ENCODE measurements at regions not wholly inside any gene's neighbourhood (a gene's known extent, or its start where the extent isn't known, plus 50 kb on each side); places are given as distances from the start of the nearest gene placed in this dataset.

DNA sequence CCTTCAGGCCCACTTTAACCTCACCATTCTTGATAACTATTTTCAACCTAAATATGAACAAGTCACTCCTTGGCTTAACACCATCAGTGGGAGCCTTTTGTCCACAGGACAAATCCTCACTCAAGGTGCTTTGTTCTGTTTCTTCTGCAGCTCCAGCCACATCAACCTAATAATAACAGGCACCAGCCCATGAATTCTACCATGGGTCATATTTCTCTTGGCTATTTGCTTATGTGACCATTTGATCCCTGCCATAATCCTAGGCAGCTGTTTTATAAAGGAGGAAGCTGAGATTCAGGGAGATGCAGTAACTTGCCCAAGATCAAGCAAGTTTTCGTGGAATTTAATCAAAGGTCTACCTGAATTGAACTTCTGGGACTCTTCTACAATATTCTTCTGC, 561.3 kb downstream of the DHX35 start:
- no peak for DNase-seq

DNA sequence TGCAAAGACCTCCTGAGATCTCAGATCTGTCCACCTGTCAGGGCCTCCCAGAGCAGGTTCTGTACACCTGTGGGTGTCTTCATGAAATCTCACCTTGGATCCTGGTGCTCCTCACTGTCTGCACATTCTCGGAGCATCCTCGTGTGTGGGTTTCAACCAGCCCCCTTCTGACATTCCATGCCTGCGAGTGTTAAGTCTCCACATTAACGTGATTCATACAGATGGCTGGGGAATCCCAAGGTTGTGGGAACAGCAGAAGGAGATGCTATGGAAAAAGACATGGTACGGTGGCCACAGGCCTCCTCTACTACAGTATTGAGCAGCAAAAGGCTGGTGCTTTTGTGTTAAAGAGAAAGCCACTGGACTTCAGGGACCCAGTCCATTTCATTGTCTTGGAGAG, 556.5 kb downstream of the DHX35 start:
- DNase-seq: no peak

DNA sequence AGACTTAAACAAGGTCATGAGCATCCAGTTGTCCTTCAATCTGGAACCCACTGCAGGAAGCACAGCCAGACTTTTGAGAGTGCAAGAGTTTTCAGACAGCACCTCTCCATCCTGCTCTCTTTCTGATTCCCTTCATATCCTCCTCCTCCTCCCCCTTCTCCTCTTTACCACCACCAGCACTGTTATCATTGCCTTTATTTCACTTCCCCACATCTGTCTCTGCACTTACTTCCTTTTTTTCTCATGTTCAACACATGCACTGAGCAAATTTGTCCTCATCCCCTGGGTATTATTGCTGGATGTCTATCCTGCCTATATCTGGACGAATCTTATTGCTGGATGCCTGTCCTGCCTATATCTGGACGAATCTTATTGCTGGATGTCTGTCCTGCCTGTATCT, 554.8 kb downstream of the DHX35 start:
- DNase-seq: no peak

DNA sequence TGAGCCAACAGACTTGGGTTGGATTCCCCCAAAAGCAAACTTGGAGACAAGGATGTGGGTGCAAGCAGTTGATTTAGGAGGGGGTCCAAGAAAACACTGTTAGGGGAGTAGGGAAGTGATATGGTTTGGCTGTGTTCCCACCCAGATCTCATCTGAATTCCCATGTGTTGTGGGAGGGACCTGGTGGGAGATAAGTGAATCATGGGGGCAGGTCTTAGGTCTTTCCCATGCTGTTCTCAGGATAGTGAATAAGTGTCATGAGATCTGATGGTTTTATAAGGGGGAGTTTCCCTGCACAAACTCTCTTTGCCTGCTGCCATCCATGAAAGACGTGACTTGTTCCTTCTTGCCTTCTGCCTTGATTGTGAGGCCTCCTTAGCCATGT, 542.6 kb downstream of the DHX35 start:
- DNase-seq: no peak

DNA sequence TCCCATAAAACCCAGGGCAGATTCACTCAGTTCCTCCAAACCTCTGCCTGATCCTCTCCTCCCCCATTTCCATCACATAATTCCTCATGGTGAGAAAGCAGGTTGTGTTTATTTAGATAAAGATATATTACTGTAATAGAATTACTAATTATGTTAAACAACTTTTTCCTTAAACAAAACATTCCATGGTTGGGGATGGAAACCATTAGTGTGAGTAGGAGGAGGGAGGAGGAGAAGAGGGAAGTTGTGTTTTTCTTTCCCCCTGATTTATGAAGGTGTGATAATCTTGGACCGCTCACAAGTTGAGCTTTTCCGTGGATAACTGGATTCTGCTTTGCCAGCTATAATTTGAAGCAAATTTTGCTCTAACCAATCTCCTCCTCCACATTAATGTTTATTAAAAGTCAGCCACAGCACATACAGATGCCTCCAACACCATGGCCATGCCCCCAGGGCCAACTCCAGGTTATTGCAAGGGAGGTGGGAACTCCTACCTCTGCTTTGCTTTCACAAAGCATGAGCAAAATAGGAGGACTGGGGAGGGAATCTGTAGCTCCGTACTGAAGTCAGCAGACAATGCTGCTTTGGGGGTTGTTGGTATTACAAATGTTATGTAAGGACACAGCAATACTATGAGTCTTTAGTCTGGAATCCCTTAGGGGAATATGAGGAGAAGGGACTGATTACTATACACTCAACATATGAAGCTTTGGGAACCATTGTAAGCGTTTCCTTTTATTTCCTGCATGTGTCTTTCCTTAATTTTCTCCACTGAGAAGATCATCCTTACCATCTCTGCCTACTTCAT, 542.0 kb downstream of the DHX35 start:
- DNase-seq: no peak

DNA sequence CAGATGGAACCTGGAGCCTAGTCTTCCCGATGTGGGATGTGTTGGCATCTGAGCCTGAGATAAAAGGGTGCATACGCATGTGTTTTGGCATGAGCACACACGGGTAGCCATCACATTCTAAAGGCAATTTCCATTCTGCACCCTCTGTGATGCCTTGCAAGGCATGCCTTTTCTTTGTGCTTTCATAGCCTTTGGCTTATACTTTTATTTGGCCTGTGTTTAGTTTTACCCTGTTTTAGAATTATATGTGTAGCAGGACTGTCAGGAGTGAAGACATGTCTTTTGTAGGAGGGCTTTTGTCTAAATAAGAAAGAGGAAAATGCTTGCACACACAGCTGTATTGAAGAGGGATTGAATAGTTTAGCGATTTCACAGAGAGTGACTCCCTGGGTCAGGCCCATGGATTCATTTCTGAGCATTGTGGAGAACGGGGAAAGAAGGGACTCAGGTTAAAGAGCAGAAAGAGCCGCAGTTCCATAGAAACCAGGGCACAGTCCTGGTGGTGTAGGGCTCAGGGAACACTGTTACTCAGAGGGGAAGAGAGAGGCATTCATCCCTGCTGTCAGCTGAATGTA, 530.2 kb downstream of the DHX35 start:
- DNase-seq: no peak

DNA sequence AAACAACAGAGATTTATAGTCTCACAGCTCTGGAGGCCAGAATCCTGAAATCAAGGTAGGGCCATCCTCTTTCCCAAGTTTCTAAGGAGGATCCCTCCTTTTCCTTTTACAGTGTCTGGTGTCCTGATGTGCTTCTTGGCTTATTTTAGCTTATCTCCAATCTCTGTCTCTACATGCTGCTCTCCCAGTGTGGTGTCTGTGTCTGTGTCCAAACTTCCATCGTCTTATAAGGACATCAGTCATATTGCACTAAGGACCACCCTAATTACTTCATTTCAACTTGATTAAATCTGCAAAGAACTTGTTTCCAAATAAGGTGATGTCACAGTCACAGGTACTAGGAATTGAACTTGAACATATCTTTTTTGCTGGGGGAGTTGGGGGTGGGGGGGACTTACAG, 529.6 kb downstream of the DHX35 start:
- no peak for DNase-seq

DNA sequence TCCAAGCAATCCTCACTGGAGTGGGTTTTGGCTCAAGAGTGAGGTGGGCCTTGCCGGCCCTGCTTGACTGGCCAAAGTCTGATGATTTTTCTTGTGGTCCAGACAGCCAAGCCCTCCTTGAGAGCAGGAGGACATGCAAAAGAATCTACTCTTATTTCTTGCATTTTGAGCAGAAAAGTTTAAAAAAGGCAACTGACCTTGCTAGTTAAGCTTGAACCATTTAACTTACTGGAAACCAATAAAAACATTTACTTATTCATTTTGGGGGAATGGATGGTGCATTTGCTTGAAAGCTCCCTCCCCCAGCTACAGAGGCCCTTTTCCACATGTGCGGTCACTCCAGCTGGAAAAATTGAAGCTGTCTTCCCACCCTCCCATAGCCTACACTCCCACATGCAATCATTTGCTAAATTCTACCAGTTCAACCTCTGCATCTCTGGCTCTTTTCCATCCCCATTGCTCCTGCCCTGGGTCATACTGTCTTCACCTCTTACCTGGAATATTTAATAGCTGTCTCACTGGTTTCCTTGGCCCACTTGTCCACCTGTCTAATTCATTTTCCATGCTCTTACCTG, 527.9 kb downstream of the DHX35 start:
- no peak for DNase-seq

DNA sequence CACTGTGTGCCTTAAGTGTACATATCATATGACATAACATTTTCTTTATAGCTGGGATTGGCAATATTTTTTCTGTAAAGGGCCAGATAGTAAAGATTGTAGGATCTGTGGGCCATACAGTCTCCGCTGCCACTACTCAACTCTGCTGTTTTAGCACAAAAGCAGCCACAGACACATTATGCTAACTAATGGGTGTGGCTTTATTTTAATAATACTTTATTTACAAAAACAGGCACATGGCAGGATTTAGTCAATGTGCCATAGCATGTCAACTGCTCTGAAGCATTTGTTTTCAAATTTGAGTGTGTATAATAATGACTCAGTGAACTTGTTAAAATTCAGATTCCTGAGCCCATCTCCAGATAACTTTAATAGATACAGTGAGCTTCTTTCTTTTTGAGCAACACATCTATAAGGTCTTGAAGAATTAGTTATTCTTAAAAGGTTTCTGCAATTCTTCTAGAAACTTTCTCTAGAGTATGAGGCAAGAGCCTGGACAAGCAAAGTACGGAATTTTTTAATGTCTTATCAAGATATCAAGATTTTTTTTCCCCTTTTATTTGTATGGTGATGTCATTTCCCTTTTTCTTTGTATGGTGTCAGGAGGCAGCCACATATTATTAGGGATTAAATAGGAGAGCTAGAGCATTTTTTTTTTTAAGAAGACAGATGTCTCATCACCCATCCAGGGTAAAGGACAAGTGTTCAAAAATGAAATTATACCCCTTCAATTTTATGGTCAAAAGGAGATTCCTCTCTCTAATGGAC, 518.3 kb downstream of the DHX35 start:
- DNase-seq: no peak

DNA sequence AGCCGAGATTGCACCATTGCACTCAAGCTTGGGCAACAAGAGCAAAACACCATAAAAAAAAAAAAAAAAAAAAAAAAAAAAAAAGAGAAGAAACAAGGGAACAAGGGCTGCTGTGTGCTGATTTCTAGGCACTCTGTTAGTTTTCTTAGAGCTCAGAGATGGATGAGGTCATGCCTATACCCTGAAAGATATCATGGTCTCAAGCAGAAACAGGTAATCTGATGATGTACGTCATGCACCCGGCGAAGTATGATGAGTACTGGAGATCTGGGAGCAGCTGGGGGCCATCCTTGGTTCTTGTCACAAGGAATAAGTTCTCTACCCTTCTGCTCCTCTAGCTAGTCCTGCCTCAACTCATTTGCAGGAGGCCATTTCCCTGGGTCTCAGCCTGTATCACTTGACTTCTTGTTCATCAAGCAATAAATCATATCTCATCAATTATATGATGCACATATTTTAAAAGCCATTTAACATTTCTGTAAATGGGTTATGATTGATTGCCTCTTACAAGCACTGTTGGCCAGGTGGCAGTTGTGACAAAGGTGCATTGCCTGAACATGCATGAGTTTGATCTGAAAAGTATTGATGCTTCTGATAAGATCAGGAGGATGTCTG, 517.2 kb downstream of the DHX35 start:
- no peak for DNase-seq

DNA sequence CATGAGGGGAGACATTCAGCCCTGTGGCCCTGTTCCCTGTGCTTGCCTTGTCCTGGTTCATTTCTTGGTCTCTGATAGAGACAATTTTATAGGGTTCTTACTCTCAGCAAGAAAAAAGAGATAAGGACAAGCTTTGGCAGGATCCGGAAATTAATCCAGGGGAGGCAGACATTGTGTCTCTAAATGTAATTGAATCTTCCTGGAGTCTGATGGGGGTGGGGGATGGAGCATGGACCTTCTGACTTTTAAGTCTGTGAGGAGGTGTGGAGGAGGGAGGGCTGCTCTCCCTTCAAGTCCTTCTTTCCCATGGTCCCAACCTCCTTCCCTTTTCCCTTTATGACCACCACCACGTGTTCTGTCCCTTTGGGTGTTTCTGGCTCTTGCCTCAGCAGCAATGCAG, 512.7 kb downstream of the DHX35 start:
- no peak for DNase-seq

DNA sequence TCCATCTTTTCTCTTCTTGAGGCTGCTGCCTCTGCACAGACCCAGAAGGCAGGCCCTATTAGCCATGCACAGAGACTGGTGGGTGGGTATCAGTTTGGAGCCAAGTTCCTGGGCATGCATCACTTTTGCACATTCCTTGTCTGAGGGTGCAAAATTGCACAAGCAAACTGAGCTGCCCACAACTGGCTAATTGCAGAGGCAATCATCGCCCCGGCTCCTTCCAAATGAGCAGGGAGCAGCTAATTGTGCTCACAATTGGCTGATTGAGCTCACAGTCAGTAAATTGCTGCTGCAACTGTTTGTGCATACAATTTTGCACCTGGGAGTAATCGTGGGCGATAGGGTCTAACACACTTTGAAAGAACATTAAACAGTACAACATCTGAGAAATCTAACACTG, 511.4 kb downstream of the DHX35 start:
- DNase-seq: no peak

DNA sequence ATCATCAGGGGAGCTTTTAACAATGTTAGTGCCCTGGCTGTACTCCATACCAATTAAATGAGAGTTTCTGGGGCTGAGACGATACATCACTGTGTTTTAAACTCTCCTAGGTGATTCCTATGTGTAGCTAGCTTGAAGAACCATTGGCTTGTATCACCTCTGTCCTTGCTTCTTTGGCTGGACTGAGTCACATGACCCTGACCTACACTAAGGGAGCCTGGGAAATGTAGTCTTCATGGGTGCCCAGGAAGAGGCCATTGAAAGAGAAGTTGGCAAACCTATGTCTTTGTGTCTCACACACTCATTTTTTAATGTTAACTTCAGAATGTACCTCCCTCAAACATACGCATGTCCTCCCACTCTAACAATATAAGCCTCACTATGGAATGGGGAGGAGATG, 506.6 kb downstream of the DHX35 start:
- DNase-seq: no peak

DNA sequence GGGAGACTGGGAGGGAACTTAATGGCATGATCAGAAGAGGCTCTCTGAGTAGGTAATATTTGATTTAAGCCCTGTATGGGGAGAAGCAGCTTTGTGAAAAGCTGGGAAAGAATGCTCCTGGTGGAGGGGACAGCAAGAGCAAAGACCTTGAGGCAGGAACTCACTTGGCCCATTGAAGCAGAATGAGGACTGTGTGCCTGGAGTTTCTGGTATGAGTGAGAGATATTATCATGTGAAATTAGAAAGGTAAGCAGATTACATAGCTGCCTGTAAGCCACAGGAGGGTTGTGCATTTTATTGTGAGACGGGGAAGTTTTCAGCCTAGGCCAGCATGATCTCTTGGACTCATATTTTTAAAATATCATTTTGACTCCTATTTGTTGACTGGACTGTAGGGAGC, 502.1 kb downstream of the DHX35 start:
- no peak for DNase-seq

DNA sequence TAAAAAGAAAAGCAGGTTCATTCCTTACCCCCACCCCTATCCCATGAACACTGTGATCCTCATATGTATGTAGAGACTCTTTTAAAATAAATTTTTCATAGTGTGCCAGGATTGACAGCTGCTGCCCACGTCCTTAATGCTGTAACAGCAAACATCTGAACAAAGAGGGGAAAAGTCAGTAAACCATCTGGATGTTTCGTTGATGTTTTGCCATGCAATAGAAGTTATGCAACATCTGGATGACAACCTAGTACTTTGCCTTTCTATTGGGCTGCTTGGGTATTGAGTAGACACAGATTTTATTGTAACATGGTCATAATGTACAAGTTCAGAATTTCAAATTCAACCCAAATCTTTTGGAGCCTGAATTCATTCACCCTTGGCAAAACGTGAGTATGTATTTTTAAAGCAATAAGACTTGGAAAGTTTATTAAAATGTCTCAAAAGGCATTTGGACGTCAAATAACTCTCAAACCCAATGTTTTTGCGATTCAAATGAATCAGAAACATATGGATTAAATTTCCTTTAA, 500.3 kb downstream of the DHX35 start:
- DNase-seq: no peak

DNA sequence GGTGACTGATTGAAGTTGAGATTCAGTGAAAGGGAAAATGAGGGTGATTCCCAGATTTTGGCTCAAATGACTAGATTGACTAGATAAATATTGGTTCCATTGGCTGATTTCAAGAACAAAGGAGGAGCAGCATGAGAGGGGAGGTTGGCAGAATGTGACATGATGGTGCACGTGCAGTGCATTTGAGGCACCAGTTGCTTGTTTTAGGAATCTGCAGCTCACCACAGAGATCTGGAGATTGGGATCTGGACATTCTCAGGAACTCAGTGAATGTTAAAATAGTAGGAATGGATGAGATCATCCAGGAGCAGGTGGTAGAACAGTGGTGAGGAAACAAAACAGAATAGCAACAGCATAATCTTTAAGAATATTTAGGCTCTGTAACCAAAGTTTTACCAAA, 496.3 kb downstream of the DHX35 start:
- no peak for DNase-seq

DNA sequence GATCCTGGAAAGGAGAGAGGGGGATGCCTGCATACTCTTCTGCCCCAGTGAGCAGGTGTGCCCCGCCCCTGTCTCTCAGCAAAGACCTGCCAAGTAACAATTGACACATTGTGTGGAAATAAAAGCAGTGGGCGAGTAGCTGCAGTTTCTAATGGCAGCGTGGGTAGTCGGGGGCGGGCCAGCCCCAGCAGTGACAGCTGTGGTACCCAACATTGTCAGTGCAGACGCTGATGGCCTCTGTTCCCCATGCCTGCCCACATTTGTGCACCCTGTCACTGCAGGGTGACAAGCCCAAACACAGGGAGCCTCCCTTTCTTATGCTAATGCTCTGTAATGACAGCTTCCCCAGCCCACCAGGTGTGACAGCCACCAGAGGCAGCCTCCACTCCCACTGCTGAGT, 491.7 kb downstream of the DHX35 start:
- DNase-seq: no peak

DNA sequence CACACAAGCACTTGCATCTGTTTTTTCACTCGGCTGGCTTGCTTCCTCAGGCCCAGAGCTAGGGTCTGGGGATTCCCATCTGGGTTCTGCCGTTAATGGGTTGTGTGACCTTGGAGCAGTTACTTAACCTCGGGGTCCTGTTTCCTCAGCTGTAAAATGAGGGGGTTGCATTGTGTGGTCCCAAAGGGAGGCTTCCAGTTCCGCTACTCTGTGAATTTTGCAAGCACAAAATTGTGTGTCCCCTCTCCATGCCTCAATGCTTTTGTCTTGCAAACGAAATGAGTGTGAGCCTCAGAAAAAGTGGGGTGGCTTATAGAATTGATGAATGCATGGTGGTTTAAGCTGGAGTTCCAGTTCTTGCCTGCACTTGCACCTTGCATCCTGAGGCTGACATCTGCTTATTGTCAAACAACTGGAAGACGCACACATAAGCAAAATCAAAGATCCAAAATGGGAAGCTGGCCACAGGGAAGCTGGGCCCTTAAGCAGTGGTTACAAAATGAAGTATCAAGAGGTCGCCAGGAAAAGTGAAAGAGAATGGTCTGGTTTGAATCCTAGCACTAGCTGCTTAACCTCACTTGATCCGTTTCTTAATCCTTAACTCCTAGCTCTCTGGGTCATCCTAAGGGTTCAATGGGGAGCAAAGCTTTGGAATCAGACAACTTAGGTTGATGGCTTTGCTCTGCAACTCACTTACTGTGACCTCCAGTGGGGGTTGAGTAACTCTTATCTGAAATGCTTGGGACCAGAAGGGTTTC, 490.6 kb downstream of the DHX35 start:
- DNase-seq: no peak

DNA sequence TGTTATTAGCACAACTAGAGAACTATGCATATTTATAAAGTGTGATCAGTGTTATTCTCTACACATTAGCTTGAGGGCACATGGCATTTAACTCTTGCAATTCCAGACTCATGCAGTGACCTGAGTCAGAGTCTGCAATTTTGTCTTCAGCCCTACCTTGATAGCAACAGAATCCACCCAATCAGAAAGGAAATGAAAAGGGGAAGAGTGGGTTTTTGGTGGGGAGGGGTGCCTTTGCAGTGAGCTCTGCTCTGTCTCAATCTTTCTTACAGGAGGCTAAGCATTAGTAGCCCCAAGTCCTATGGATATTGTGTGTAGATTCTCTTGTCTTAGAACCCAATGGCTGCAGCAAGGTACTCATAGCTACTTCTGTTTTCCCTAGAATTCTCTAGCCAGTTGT, 489.2 kb downstream of the DHX35 start:
- DNase-seq: no peak

DNA sequence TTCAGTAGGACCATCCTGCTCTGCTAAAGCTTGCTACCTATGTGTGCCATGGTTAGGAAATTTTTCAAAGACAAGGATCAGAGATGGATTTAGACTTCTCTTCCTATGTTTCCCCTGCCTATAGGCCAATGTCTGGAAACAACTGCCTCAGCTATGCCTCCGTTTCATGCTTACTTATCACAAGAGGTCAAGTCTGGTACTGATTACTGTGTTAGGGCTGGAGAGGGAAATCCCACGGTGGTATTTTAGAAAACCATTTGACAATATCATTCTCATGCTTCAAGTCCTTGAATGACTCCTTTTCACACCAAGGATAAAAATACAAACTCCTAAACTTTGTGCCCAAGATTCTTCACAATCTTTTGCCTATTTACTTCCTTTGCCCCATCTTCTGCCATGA, 484.3 kb downstream of the DHX35 start:
- DNase-seq: no peak

DNA sequence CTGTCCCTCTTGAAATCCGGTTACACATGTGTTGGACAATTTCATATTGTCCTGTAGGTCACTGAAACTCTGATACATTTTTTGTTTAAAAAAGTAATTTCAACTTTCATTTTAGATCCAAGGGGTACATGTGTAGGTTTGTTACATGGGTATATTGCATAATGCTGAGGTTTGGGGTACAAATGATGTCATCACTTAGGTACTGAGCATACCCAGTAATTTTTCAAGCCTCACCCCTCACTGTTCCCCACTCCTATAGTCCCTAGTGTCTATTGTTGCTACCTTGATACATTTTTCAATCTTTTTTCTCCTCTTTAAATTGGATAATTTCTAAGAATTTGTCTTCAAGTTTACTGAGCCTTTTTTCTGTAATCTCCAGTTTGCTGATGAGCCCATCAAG, 483.0 kb downstream of the DHX35 start:
- no peak for DNase-seq

DNA sequence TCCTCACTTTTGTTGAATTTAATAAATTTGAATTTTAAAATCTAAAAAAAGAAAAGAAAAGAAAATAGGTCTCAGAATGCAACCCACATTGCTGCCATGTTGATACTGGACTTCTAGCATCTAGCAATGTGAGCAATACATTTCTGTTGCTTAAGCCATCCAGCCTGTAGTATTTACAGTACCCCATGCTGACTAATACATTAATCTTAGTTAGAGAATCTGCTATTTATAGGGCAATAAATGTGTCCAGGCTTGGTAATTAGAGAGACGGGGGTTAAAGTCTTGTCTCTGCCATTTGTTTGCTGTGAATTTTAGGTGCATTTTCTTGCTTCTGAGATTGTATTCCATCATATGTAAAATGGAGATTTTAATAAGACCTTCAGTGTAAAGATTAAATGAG, 471.3 kb downstream of the DHX35 start:
- no peak for DNase-seq
